Cardiac muscle cell (in vitro differentiated cells and primary cell): ENCODE measurements at regions not wholly inside any gene's neighbourhood (a gene's known extent, or its start where the extent isn't known, plus 50 kb on each side); places are given as distances from the start of the nearest gene placed in this dataset.

Experiments used
- DNase-seq, 2 donors: peaks; one replicate each; pipeline versions ENCODE4 v3.0.0 to v3.0.0-alpha.2; 2010 to 2017; ENCODE audit warnings: low read depth in 1 of 2, low spot score in 1 of 2
- H3K27ac ChIP-seq: fragments of 200-600 bp; sonication (generic); 2 replicates; pipeline ENCODE4 v1.5.1; 2016
- H3K27me3 ChIP-seq: fragments of 200-600 bp; sonication (generic); 2 replicates; pipeline ENCODE4 v1.6.0; 2016; ENCODE audit warnings: control low read depth
- H3K36me3 ChIP-seq: fragments of 200-600 bp; sonication (generic); 2 replicates; pipeline ENCODE4 v1.5.1; 2016; ENCODE audit warnings: control low read depth
- H3K4me1 ChIP-seq: fragments of 200-600 bp; sonication (generic); 2 replicates; pipeline ENCODE4 v1.8.1; 2017; ENCODE audit warnings: low read depth, mild to moderate bottlenecking, mixed run types
- H3K4me3 ChIP-seq: fragments of 200-600 bp; sonication (generic); 2 replicates; pipeline ENCODE4 v1.5.1; 2016; ENCODE audit warnings: mild to moderate bottlenecking
- H3K9me3 ChIP-seq: fragments of 200-600 bp; sonication (generic); 2 replicates; pipeline ENCODE4 v1.5.1; 2017; ENCODE audit warnings: low read depth, mild to moderate bottlenecking, control low read depth
- CTCF ChIP-seq: IDR thresholded peaks from 2 replicates; pipeline ENCODE4 v1.5.1; 2012; ENCODE audit warnings: low read depth, mild to moderate bottlenecking, low read length

GRCh38 chr1:14181191-14181795 lies 417.2 kb upstream of the KAZN start:
- Histone ChIP-seq H3K36me3 (no peaks in the 10 kb centered on the region), H3K27me3 (no peaks in the 10 kb centered on the region), H3K9me3 (no peaks in the 10 kb centered on the region), H3K27ac (no peak overlapping the region), H3K4me1 (no peaks in the 10 kb centered on the region), H3K4me3 (no peak overlapping the region)
- TF ChIP-seq CTCF = no peak
- DNase-seq = no peak

GRCh38 chr1:14182856-14183255 lies 415.6 kb upstream of the KAZN start:
- Histone ChIP-seq H3K4me1 (no peaks in the 10 kb centered on the region), H3K9me3 (no peaks in the 10 kb centered on the region), H3K4me3 (no peak overlapping the region), H3K36me3 (no peaks in the 10 kb centered on the region), H3K27me3 (no peaks in the 10 kb centered on the region), H3K27ac (no peak overlapping the region)
- no peak for TF ChIP-seq CTCF
- no peak for DNase-seq

- no peaks in the 10 kb centered on the region for H3K36me3 ChIP-seq
- H3K27ac ChIP-seq = no peak overlapping the region
- TF ChIP-seq CTCF = no peak
- no peaks in the 10 kb centered on the region for H3K4me1 ChIP-seq
- no peak for DNase-seq
- no peak overlapping the region for H3K4me3 ChIP-seq
- no peaks in the 10 kb centered on the region for H3K27me3 ChIP-seq
- no peaks in the 10 kb centered on the region for H3K9me3 ChIP-seq
Observed at GRCh38 chr1:14183329-14183728, 415.2 kb upstream of the KAZN start.

GRCh38 chr1:14184454-14184853 lies 414.0 kb upstream of the KAZN start:
- Histone ChIP-seq H3K4me3 (no peak overlapping the region), H3K9me3 (no peaks in the 10 kb centered on the region), H3K27me3 (no peaks in the 10 kb centered on the region), H3K36me3 (no peaks in the 10 kb centered on the region), H3K4me1 (no peaks in the 10 kb centered on the region), H3K27ac (no peak overlapping the region)
- no peak for DNase-seq
- TF ChIP-seq CTCF = no peak

GRCh38 chr1:14189381-14189780 lies 409.1 kb upstream of the KAZN start:
- Histone ChIP-seq H3K27ac (no peak overlapping the region), H3K4me3 (no peak overlapping the region), H3K36me3 (no peaks in the 10 kb centered on the region), H3K4me1 (no peaks in the 10 kb centered on the region), H3K9me3 (no peaks in the 10 kb centered on the region), H3K27me3 (no peaks in the 10 kb centered on the region)
- DNase-seq = no peak
- TF ChIP-seq CTCF = no peak

GRCh38 chr1:14190508-14190907 lies 408.0 kb upstream of the KAZN start:
- no peaks in the 10 kb centered on the region for H3K27me3 ChIP-seq
- H3K4me1 ChIP-seq = no peaks in the 10 kb centered on the region
- no peak for TF ChIP-seq CTCF
- DNase-seq = no peak
- H3K27ac ChIP-seq = no peak overlapping the region
- H3K36me3 ChIP-seq = no peaks in the 10 kb centered on the region
- no peaks in the 10 kb centered on the region for H3K9me3 ChIP-seq
- H3K4me3 ChIP-seq = no peak overlapping the region
